ENCODE measurements at regions not wholly inside any gene's neighbourhood (a gene's known extent, or its start where the extent isn't known, plus 50 kb on each side); places are given as distances from the start of the nearest gene placed in this dataset.
A peak's percentile ranks its signal among the peaks of the same experiment; 100 is the strongest.
"Not testable (repeated sequence)": the region's sequence is repeated elsewhere in the genome, so short reads cannot be mapped to it uniquely, and the experiment has no call there.

GRCh38 chr5:1959725-1960581, 77.2 kb upstream of the IRX4 start:
- Histone ChIP-seq H3K4me1 (no peaks in the 10 kb centered on the region), H3K27me3 (replicated peaks in 1 of 7) (peaks cover 0 to 37% (median 0%) of the 10 kb centered on the region in 7 donors), H3K9me3 (no peaks in the 10 kb centered on the region), H3K4me3 (no peak overlapping the region), H3K27ac (no peak overlapping the region), H3K36me3 (no peaks in the 10 kb centered on the region)
- intact Hi-C loops (cut with DNase I; ENCODE audit: low total_unique reads): no loop called here
- TF ChIP-seq POLR2A (IDR thresholded peaks at IDR 0.05): no peak
- TF ChIP-seq POLR2AphosphoS5 (IDR thresholded peaks at IDR 0.05): no peak
- TF ChIP-seq CTCF (IDR thresholded peaks at IDR 0.05 in 8 of 11, conservative IDR thresholded peaks at IDR 0.05 in 3 of 11): no peak
- 81 to 87% (median 87%) methylated on average over 26 to 27 of the region's 27 CpGs for WGBS, 5 donors
- DNase-seq: peak; percentile 3

- no peak overlapping the region for H3K4me3 ChIP-seq
- no peaks in the 10 kb centered on the region for H3K36me3 ChIP-seq
- H3K4me1 ChIP-seq: no peaks in the 10 kb centered on the region
- H3K27me3 ChIP-seq (replicated peaks in 1 of 7): peaks cover 0 to 37% (median 0%) of the 10 kb centered on the region in 7 donors
- DNase-seq: no peak
- no peak overlapping the region for H3K27ac ChIP-seq
- no peak for TF ChIP-seq POLR2AphosphoS5 (IDR thresholded peaks at IDR 0.05)
- TF ChIP-seq CTCF (IDR thresholded peaks at IDR 0.05 in 8 of 11, conservative IDR thresholded peaks at IDR 0.05 in 3 of 11): no peak
- TF ChIP-seq POLR2A (IDR thresholded peaks at IDR 0.05): no peak
- intact Hi-C loops (cut with DNase I; ENCODE audit: low total_unique reads): no loop called here
- no peaks in the 10 kb centered on the region for H3K9me3 ChIP-seq
- 74 to 90% (median 83%) methylated on average over 6 to 7 of the region's 7 CpGs for WGBS, 5 donors
Observed at GRCh38 chr5:1959231-1959630, 76.5 kb upstream of the IRX4 start.

GRCh38 chr5:1958211-1959010, 75.7 kb upstream of the IRX4 start:
- TF ChIP-seq POLR2A (IDR thresholded peaks at IDR 0.05): no peak
- TF ChIP-seq CTCF (IDR thresholded peaks at IDR 0.05 in 8 of 11, conservative IDR thresholded peaks at IDR 0.05 in 3 of 11): no peak
- TF ChIP-seq POLR2AphosphoS5 (IDR thresholded peaks at IDR 0.05): no peak
- no peaks in the 10 kb centered on the region for H3K36me3 ChIP-seq
- H3K9me3 ChIP-seq: no peaks in the 10 kb centered on the region
- peaks cover 0 to 38% (median 5%) of the 10 kb centered on the region in 7 donors for H3K27me3 ChIP-seq (replicated peaks in 1 of 7)
- WGBS, 5 donors: 85 to 91% (median 88%) methylated on average over 17 of the region's 17 CpGs
- H3K27ac ChIP-seq: no peak overlapping the region
- DNase-seq: no peak
- H3K4me3 ChIP-seq: no peak overlapping the region
- no peaks in the 10 kb centered on the region for H3K4me1 ChIP-seq
- intact Hi-C loops (cut with DNase I; ENCODE audit: low total_unique reads): no loop called here

- TF ChIP-seq CTCF (IDR thresholded peaks at IDR 0.05 in 8 of 11, conservative IDR thresholded peaks at IDR 0.05 in 3 of 11) (no peak), POLR2AphosphoS5 (IDR thresholded peaks at IDR 0.05) (no peak), POLR2A (IDR thresholded peaks at IDR 0.05) (no peak)
- H3K9me3 ChIP-seq: no peaks in the 10 kb centered on the region
- H3K27me3 ChIP-seq (replicated peaks in 1 of 7): peaks cover 0 to 52% (median 10%) of the 10 kb centered on the region in 7 donors
- no peaks in the 10 kb centered on the region for H3K36me3 ChIP-seq
- no peak overlapping the region for H3K27ac ChIP-seq
- intact Hi-C loops (cut with DNase I; ENCODE audit: low total_unique reads): no loop called here
- no peak for DNase-seq
- no peak overlapping the region for H3K4me3 ChIP-seq
- no peaks in the 10 kb centered on the region for H3K4me1 ChIP-seq
- 90 to 97% (median 92%) methylated on average over 6 of the region's 6 CpGs for WGBS, 5 donors
Observed at GRCh38 chr5:1955586-1955985, 72.9 kb upstream of the IRX4 start.

GRCh38 chr5:1953710-1954109, 71.0 kb upstream of the IRX4 start:
- intact Hi-C loops (cut with DNase I; ENCODE audit: low total_unique reads); DNase-seq: not testable (repeated sequence)
- 72 to 80% (median 77%) methylated on average over 5 of the region's 5 CpGs for WGBS, 5 donors

More at GRCh38 chr5:1953710-1954109, 71.0 kb upstream of the IRX4 start:
- H3K27me3 ChIP-seq (replicated peaks in 1 of 7): peaks cover 0 to 60% (median 10%) of the 10 kb centered on the region in 7 donors
- not testable (repeated sequence) for H3K9me3 ChIP-seq, H3K4me3 ChIP-seq, H3K27ac ChIP-seq, H3K4me1 ChIP-seq, H3K36me3 ChIP-seq

Measured in spleen (tissue), 11 donors.